SK-N-SH treated with all-trans-retinoic acid at 6 μM for 48 hours (cell line): ENCODE measurements at regions not wholly inside any gene's neighbourhood (a gene's known extent, or its start where the extent isn't known, plus 50 kb on each side); places are given as distances from the start of the nearest gene placed in this dataset.
"Not testable (repeated sequence)": the region's sequence is repeated elsewhere in the genome, so short reads cannot be mapped to it uniquely, and the experiment has no call there.

Experiments used
- ATAC-seq: fragments of 200-7000 bp; cut with Tn5 transposase; 3 replicates; pipeline ENCODE4 v1.9.1; 2020; ENCODE audit warnings: mild to moderate bottlenecking, moderate library complexity
- ARNTL ChIP-seq: fragments of 450-650 bp; formaldehyde crosslinking; IDR thresholded peaks from 2 replicates; pipeline ENCODE4 v1.5.0; 2020; ENCODE audit warnings: low read depth, mild to moderate bottlenecking, moderate library complexity, borderline replicate concordance
- BACH2 ChIP-seq: fragments of 250-450 bp; sonication (Bioruptor Pico); IDR thresholded peaks from 2 replicates; pipeline ENCODE4 v1.9.0; 2021; ENCODE audit warnings: mild to moderate bottlenecking, borderline replicate concordance
- CREB5 ChIP-seq: fragments of 250-450 bp; sonication (Bioruptor Pico); IDR thresholded peaks from 2 replicates; pipeline ENCODE4 v1.5.1; 2020; ENCODE audit warnings: low read depth, mild to moderate bottlenecking, moderate library complexity
- CSDC2 ChIP-seq: fragments of 250-450 bp; sonication (Bioruptor Pico); IDR thresholded peaks from 2 replicates; pipeline ENCODE4 v1.5.0; 2020; ENCODE audit warnings: mild to moderate bottlenecking, moderate library complexity
- CSRNP3 ChIP-seq: fragments of 250-450 bp; sonication (Bioruptor Pico); IDR thresholded peaks from 2 replicates; pipeline ENCODE4 v1.5.1; 2021; ENCODE audit warnings: mild to moderate bottlenecking, moderate library complexity
- ESRRG ChIP-seq: fragments of 250-450 bp; sonication (Bioruptor Pico); IDR thresholded peaks from 2 replicates; pipeline ENCODE4 v1.6.1; 2021; ENCODE audit warnings: mild to moderate bottlenecking
- GLIS3 ChIP-seq: fragments of 250-450 bp; sonication (Bioruptor Pico); IDR thresholded peaks from 2 replicates; pipeline ENCODE4 v1.5.0; 2020; ENCODE audit warnings: mild to moderate bottlenecking, moderate library complexity
- OSR1 ChIP-seq: fragments of 250-450 bp; sonication (Bioruptor Pico); IDR thresholded peaks from 2 replicates; pipeline ENCODE4 v1.8.0; 2022; ENCODE audit warnings: moderate library complexity, mild to moderate bottlenecking, inconsistent platforms
- POU6F1 ChIP-seq: fragments of 250-450 bp; sonication (Bioruptor Pico); IDR thresholded peaks from 2 replicates; pipeline ENCODE4 v1.8.0; 2021; ENCODE audit warnings: low read depth, mild to moderate bottlenecking, moderate library complexity, borderline replicate concordance
- RARB ChIP-seq: fragments of 250-450 bp; sonication (Bioruptor Pico); IDR thresholded peaks from 2 replicates; pipeline ENCODE4 v1.8.0; 2021; ENCODE audit warnings: mild to moderate bottlenecking, moderate library complexity
- SNAI2 ChIP-seq: fragments of 250-450 bp; sonication (Bioruptor Pico); IDR thresholded peaks from 2 replicates; pipeline ENCODE4 v1.5.0; 2020; ENCODE audit warnings: mild to moderate bottlenecking, moderate library complexity
- TCF4 ChIP-seq: fragments of 250-450 bp; sonication (Bioruptor Pico); IDR thresholded peaks from 2 replicates; pipeline ENCODE4 v1.8.0; 2021; ENCODE audit warnings: mild to moderate bottlenecking, moderate library complexity, borderline replicate concordance
- TOX ChIP-seq: fragments of 250-450 bp; sonication (Bioruptor Pico); IDR thresholded peaks from 2 replicates; pipeline ENCODE4 v1.8.0; 2021; ENCODE audit warnings: mild to moderate bottlenecking, moderate library complexity, borderline replicate concordance
- TSHZ2 ChIP-seq: fragments of 250-450 bp; sonication (Bioruptor Pico); IDR thresholded peaks from 2 replicates; pipeline ENCODE4 v1.5.0; 2020; ENCODE audit warnings: mild to moderate bottlenecking, moderate library complexity
- ZC3H10 ChIP-seq: fragments of 250-450 bp; sonication (Bioruptor Pico); IDR thresholded peaks from 2 replicates; pipeline ENCODE4 v1.5.1; 2021; ENCODE audit warnings: mild to moderate bottlenecking, moderate library complexity
- ZFP3 ChIP-seq: fragments of 250-450 bp; sonication (Bioruptor Pico); IDR thresholded peaks from 2 replicates; pipeline ENCODE4 v1.5.0; 2020; ENCODE audit warnings: mild to moderate bottlenecking, moderate library complexity
- ZFP30 ChIP-seq: fragments of 450-650 bp; formaldehyde crosslinking; IDR thresholded peaks from 2 replicates; pipeline ENCODE4 v1.5.0; 2022; ENCODE audit warnings: mild to moderate bottlenecking, moderate library complexity
- ZNF565 ChIP-seq: fragments of 450-650 bp; formaldehyde crosslinking; conservative IDR thresholded peaks from 2 replicates; pipeline ENCODE4 v1.5.0; 2020; ENCODE audit warnings: low read depth, mild to moderate bottlenecking, moderate library complexity
- ZNF70 ChIP-seq: fragments of 450-650 bp; formaldehyde crosslinking; IDR thresholded peaks from 2 replicates; pipeline ENCODE4 v1.5.0; 2020; ENCODE audit warnings: mild to moderate bottlenecking, moderate library complexity
- ZNF8 ChIP-seq: fragments of 450-650 bp; formaldehyde crosslinking; IDR thresholded peaks from 2 replicates; pipeline ENCODE4 v1.5.0; 2020; ENCODE audit warnings: mild to moderate bottlenecking, moderate library complexity
- TF ChIP-seq, protein P1 (sequence below): fragments of 250-450 bp; sonication (Bioruptor Pico); IDR thresholded peaks from 2 replicates; pipeline ENCODE4 v1.8.0; 2020; ENCODE audit warnings: mild to moderate bottlenecking, moderate library complexity, borderline replicate concordance

DNA sequence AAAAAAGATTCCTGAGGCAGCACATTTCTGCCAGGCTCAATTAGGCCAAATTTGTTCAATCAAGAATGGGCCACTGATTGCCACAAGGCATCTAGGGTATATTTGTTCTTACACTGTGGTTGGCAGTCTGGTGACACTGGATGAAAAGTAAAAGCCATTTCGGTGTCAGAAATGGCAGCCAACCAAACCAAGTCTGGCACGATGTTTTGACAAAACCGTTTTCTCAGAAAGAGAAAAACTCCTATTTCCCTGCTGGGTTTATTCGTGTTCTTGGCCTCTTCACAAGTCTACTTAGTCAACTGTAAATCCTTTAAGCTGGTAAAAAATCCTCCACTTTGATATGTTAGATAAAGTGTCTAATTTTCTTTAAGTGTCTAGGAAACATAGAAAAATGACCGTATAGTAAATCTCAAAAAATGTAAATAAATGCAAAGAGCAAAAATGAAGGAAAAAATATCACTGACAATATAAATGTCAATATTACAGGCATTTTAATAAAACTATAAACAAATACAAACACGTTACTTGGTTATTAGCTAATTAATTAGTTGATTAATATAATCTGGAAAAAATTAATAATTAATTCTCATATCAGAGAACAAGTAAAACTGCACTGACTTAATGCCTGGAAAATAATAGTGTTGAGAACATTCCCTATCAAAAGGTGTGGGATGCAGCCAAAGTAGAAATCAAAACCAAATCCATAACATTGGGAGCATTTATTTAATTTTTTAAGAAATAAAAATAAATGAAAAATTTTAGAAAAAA, 182.0 kb upstream of the ZNF804A start:
- no peak for ATAC-seq
- TF ChIP-seq ZFP30 (CRISPR knock-in tag) (no peak), GLIS3 (CRISPR knock-in tag) (no peak), CREB5 (CRISPR knock-in tag) (no peak), ZC3H10 (CRISPR knock-in tag) (no peak), ZNF565 (no peak), TSHZ2 (CRISPR knock-in tag) (no peak), ZNF70 (no peak), BACH2 (no peak), RARB (CRISPR knock-in tag) (no peak), OSR1 (CRISPR knock-in tag) (no peak)

GRCh38 chr2:184419744-184420143, 178.6 kb upstream of the ZNF804A start:
- ATAC-seq: no peak
- TF ChIP-seq ZNF70 (no peak), ESRRG (CRISPR knock-in tag) (no peak), CSDC2 (no peak), TOX (CRISPR knock-in tag) (no peak), SNAI2 (CRISPR knock-in tag) (no peak), CSRNP3 (CRISPR knock-in tag) (no peak), POU6F1 (CRISPR knock-in tag) (no peak), BACH2 (no peak)
- TF ChIP-seq, protein P1, sequence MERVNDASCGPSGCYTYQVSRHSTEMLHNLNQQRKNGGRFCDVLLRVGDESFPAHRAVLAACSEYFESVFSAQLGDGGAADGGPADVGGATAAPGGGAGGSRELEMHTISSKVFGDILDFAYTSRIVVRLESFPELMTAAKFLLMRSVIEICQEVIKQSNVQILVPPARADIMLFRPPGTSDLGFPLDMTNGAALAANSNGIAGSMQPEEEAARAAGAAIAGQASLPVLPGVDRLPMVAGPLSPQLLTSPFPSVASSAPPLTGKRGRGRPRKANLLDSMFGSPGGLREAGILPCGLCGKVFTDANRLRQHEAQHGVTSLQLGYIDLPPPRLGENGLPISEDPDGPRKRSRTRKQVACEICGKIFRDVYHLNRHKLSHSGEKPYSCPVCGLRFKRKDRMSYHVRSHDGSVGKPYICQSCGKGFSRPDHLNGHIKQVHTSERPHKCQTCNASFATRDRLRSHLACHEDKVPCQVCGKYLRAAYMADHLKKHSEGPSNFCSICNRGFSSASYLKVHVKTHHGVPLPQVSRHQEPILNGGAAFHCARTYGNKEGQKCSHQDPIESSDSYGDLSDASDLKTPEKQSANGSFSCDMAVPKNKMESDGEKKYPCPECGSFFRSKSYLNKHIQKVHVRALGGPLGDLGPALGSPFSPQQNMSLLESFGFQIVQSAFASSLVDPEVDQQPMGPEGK: no peak

- not testable (repeated sequence) for ATAC-seq
Measured at GRCh38 chr2:184421456-184421855, 176.9 kb upstream of the ZNF804A start.

DNA sequence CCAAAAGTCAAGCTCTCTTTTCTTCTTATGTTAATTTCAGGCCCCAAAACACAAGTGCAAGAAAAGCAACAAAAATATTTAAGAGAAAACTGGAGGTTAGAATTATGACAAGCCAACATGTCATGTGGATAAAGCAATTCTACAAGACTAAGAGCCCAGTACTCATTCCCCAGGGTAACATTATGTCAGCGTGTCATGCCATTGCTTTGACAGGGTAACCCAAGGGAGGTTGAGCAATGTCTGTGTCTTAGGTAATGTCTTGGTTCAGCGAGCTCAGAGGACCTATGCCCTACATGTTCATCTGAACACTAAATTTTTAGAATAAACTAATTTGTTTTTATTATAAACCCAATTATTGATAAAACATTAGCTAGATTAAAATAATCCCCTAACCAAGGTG, 173.2 kb upstream of the ZNF804A start:
- ATAC-seq: no peak
- no peak for TF ChIP-seq ZC3H10 (CRISPR knock-in tag)
- no peak for TF ChIP-seq RARB (CRISPR knock-in tag)
- TF ChIP-seq BACH2: no peak
- no peak for TF ChIP-seq ZNF8 (CRISPR knock-in tag)
- TF ChIP-seq ESRRG (CRISPR knock-in tag): no peak
- no peak for TF ChIP-seq SNAI2 (CRISPR knock-in tag)
- TF ChIP-seq CSDC2: no peak
- TF ChIP-seq OSR1 (CRISPR knock-in tag): no peak
- TF ChIP-seq CSRNP3 (CRISPR knock-in tag): no peak
- TF ChIP-seq ZFP3 (CRISPR knock-in tag): no peak
- TF ChIP-seq TOX (CRISPR knock-in tag): no peak
- no peak for TF ChIP-seq ZNF565
- no peak for TF ChIP-seq TCF4 (CRISPR knock-in tag)
- no peak for TF ChIP-seq CREB5 (CRISPR knock-in tag)
- TF ChIP-seq ZNF70: no peak
- TF ChIP-seq ARNTL (CRISPR knock-in tag): no peak
- TF ChIP-seq, protein P1: no peak
